ENCODE measurements at regions not wholly inside any gene's neighbourhood (a gene's known extent, or its start where the extent isn't known, plus 50 kb on each side); places are given as distances from the start of the nearest gene placed in this dataset.

DNA sequence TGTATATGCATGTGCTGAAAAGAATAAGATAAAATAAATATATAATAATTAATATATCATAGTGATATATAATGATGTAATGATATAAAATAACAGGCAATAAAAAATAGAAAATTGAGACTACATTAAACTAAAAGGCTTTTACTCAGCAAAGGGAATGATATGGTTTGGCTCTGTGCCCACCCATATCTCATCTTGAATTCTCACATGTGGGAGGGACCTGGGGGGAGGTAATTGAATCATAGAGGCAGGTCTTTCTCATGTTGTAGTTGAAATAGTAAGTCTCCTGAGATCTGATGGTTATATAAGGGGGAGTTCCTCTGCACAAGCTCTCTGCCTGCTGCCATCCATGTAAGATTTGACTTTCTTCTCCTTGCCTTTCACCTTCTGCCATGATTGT lies 1550.9 kb upstream of the CDH6 start:
- Histone ChIP-seq H3K27ac (no peak overlapping the region), H3K4me1 (no peaks in the 10 kb centered on the region), H3K9me3 (no peaks in the 10 kb centered on the region), H3K4me3 (no peak overlapping the region), H3K27me3 (no peaks in the 10 kb centered on the region), H3K36me3 (no peaks in the 10 kb centered on the region)
- DNase-seq (ENCODE audit: low spot score): no peak
- TF ChIP-seq, protein P1, sequence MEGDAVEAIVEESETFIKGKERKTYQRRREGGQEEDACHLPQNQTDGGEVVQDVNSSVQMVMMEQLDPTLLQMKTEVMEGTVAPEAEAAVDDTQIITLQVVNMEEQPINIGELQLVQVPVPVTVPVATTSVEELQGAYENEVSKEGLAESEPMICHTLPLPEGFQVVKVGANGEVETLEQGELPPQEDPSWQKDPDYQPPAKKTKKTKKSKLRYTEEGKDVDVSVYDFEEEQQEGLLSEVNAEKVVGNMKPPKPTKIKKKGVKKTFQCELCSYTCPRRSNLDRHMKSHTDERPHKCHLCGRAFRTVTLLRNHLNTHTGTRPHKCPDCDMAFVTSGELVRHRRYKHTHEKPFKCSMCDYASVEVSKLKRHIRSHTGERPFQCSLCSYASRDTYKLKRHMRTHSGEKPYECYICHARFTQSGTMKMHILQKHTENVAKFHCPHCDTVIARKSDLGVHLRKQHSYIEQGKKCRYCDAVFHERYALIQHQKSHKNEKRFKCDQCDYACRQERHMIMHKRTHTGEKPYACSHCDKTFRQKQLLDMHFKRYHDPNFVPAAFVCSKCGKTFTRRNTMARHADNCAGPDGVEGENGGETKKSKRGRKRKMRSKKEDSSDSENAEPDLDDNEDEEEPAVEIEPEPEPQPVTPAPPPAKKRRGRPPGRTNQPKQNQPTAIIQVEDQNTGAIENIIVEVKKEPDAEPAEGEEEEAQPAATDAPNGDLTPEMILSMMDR (IDR thresholded peaks at IDR 0.05): no peak

DNA sequence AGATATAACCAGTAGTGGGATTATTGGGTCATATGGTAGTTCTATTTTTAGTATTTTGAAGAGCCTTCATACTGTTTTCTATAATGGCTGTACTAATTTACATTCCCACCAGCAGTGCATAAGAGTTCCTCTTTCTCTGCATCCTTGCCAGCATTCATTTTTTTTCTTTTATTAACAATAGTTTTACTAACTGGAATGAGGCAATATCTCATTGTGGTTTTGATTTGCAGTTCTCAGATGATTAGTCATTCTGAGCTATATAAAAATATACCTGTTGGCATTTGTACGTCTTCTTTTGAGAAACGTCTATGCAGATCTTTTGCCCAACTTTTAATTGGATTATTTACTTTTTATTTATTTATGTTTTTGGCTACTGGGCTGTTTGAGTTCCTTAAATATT lies 1579.3 kb upstream of the CDH6 start:
- Histone ChIP-seq H3K9me3 (no peaks in the 10 kb centered on the region), H3K27ac (no peak overlapping the region), H3K27me3 (no peaks in the 10 kb centered on the region), H3K4me1 (no peaks in the 10 kb centered on the region), H3K4me3 (no peak overlapping the region), H3K36me3 (no peaks in the 10 kb centered on the region)
- no peak for DNase-seq (ENCODE audit: low spot score)
- TF ChIP-seq, protein P1 (IDR thresholded peaks at IDR 0.05): no peak

DNA sequence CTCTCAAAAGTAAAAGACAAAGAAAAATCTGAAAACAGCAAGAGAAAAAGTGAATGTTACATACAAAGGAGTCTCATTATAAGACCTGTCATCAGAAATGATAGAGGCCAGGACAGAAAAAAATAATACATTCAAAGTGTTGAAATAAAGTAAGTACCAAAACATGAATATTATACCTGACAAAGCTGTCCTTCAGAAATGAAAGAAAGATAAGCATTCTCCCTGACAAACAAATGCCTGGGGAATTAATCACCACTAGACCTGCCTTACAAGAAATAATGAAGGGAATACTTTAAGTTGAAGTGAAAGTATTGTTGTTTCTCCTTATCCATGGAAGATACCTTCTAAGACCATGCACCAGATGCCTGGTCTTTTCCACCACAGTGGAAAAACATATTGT lies 1605.2 kb upstream of the CDH6 start:
- TF ChIP-seq, protein P1 (IDR thresholded peaks at IDR 0.05): no peak
- H3K4me1 ChIP-seq: no peaks in the 10 kb centered on the region
- no peaks in the 10 kb centered on the region for H3K36me3 ChIP-seq
- H3K27ac ChIP-seq: no peak overlapping the region
- H3K4me3 ChIP-seq: no peak overlapping the region
- no peaks in the 10 kb centered on the region for H3K27me3 ChIP-seq
- H3K9me3 ChIP-seq: no peaks in the 10 kb centered on the region
- DNase-seq (ENCODE audit: low spot score): no peak

DNA sequence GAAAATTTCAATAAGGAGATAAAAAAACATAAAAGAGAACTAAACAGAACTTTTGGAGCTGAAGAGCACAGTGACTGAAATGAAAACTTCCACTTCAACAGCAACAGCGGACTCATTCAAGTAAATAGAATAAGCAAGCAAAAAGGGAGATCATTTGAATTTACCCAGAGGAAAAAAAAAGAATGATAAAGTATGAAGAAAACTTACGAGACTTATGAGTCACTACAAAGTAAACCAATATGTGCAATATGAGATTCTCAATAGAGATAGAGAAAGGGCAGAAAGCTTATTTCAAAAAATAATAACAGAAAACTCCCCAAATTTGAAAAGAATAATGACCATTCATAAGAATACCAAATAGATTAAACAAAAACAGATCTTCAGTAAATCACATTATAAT lies 1605.7 kb upstream of the CDH6 start:
- Histone ChIP-seq H3K36me3 (no peaks in the 10 kb centered on the region), H3K27me3 (no peaks in the 10 kb centered on the region), H3K4me3 (no peak overlapping the region), H3K4me1 (no peaks in the 10 kb centered on the region), H3K27ac (no peak overlapping the region), H3K9me3 (no peaks in the 10 kb centered on the region)
- no peak for DNase-seq (ENCODE audit: low spot score)
- TF ChIP-seq, protein P1 (IDR thresholded peaks at IDR 0.05): no peak

DNA sequence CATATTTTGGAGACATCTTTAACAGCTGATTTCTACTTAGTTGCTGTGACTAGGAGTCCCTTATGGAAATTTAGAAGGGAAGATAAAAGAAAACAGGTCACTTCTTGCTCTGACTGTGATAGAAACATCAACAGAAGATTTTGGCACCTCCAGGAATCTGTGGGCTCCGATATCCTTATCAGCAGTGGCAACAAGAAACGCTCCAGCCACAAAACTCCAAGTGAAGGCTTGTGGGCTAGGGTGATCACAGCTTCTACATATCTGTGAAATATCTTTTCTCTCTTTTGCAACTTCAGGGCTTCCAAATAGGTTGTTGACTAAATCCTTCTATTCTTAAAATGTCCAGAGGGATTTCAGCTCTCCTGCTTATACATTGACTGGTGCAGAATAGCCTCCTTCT lies 1625.5 kb upstream of the CDH6 start:
- Histone ChIP-seq H3K4me3 (no peak overlapping the region), H3K27ac (no peak overlapping the region), H3K27me3 (no peaks in the 10 kb centered on the region), H3K36me3 (no peaks in the 10 kb centered on the region), H3K4me1 (no peaks in the 10 kb centered on the region), H3K9me3 (no peaks in the 10 kb centered on the region)
- TF ChIP-seq, protein P1 (IDR thresholded peaks at IDR 0.05): no peak
- DNase-seq (ENCODE audit: low spot score): no peak

DNA sequence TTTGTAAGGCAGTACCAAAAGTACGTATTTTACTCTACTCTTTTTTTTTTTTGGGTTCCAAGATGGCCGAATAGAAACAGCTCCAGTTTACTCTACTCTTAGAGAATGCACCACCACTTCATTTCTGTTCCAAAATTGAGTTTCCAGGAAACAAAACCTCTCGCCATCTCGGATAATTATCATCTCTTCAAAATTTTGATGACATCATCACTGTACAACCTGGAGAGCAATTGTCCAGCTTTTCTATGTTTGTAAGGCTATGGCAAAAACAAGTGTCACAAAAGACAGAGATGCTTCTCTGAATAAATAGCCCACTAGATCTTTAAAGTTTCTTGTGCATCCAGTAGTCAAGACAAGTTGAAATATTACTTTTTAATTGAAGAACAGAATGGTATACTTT lies 1631.9 kb upstream of the CDH6 start:
- TF ChIP-seq, protein P1 (IDR thresholded peaks at IDR 0.05): no peak
- H3K4me3 ChIP-seq: no peak overlapping the region
- H3K36me3 ChIP-seq: no peaks in the 10 kb centered on the region
- no peaks in the 10 kb centered on the region for H3K9me3 ChIP-seq
- H3K27me3 ChIP-seq: no peaks in the 10 kb centered on the region
- no peak overlapping the region for H3K27ac ChIP-seq
- no peak for DNase-seq (ENCODE audit: low spot score)
- no peaks in the 10 kb centered on the region for H3K4me1 ChIP-seq
